Panc1 (cell line): ENCODE measurements at regions not wholly inside any gene's neighbourhood (a gene's known extent, or its start where the extent isn't known, plus 50 kb on each side); places are given as distances from the start of the nearest gene placed in this dataset.

ENCODE experiments used
- CTCF ChIP-seq: fragments of 450-650 bp; IDR thresholded peaks from 2 replicates; pipeline ENCODE4 v1.5.1; 2017; ENCODE audit warnings: mild to moderate bottlenecking
- POLR2AphosphoS5 ChIP-seq: IDR thresholded peaks from 2 replicates; pipeline ENCODE4 v1.6.1; 2012; ENCODE audit warnings: mild to moderate bottlenecking, low read depth, low read length, moderate library complexity
- REST ChIP-seq, 2 experiments: IDR thresholded peaks; 2 replicates each; pipeline ENCODE4 v1.6.1; 2011 to 2012; ENCODE audit warnings: low read depth in 2 of 2, control low read depth in 1 of 2, low read length in 1 of 2, mild to moderate bottlenecking in 1 of 2, moderate library complexity in 1 of 2; ENCODE audit not compliant: insufficient read depth in 1 of 2
- TCF7L2 ChIP-seq: IDR thresholded peaks from 2 replicates; pipeline ENCODE4 v1.6.1; 2011; ENCODE audit warnings: mild to moderate bottlenecking, low read depth, low read length, inconsistent platforms

- no peak for TF ChIP-seq CTCF
- no peak for TF ChIP-seq POLR2AphosphoS5
- no peak for TF ChIP-seq REST (IDR thresholded peaks at IDR 0.05; ENCODE audit: insufficient read depth in 1 of 2, low read depth in 2 of 2, low read length in 1 of 2)
- no peak for TF ChIP-seq TCF7L2
Observed at GRCh38 chr6:140281767-140282166, 907.3 kb upstream of the CITED2 start.
